ENCODE measurements at regions not wholly inside any gene's neighbourhood (a gene's known extent, or its start where the extent isn't known, plus 50 kb on each side); places are given as distances from the start of the nearest gene placed in this dataset.
A peak's percentile ranks its signal among the peaks of the same experiment; 100 is the strongest.

GRCh38 chr5:164555809-164556208 lies 1050.4 kb downstream of the MAT2B start:
- DNase-seq, result no peak

- DNase-seq, result no peak
Observed at GRCh38 chr5:164560216-164560615, 1054.8 kb downstream of the MAT2B start.

GRCh38 chr5:164561933-164562872 lies 1056.8 kb downstream of the MAT2B start:
- DNase-seq, result no peak

- DNase-seq, result no peak
Observed at GRCh38 chr5:164563370-164563769, 1058.0 kb downstream of the MAT2B start.

GRCh38 chr5:164573397-164573796 lies 1068.0 kb downstream of the MAT2B start:
- no peak for DNase-seq

- no peak for DNase-seq
Observed at GRCh38 chr5:164577201-164577600, 1071.8 kb downstream of the MAT2B start.

GRCh38 chr5:164577742-164578141 lies 1072.3 kb downstream of the MAT2B start:
- DNase-seq, result no peak

- DNase-seq, result no peak
Observed at GRCh38 chr5:164578401-164578800, 1073.0 kb downstream of the MAT2B start.

GRCh38 chr5:164578911-164579310 lies 1073.5 kb downstream of the MAT2B start:
- no peak for DNase-seq

GRCh38 chr5:164580155-164580554 lies 1074.7 kb downstream of the MAT2B start:
- no peak for DNase-seq

GRCh38 chr5:164581889-164582288 lies 1076.5 kb downstream of the MAT2B start:
- DNase-seq, result no peak

GRCh38 chr5:164593982-164594381 lies 1088.6 kb downstream of the MAT2B start:
- DNase-seq, result no peak

GRCh38 chr5:164597293-164597900 lies 1092.0 kb downstream of the MAT2B start:
- peak in 1 of 2 experiments; percentile 43 for DNase-seq

GRCh38 chr5:164600274-164600673 lies 1094.9 kb downstream of the MAT2B start:
- no peak for DNase-seq

GRCh38 chr5:164600929-164601535 lies 1095.6 kb downstream of the MAT2B start:
- DNase-seq, result no peak

GRCh38 chr5:164608507-164608906 lies 1103.1 kb downstream of the MAT2B start:
- DNase-seq, result no peak

- no peak for DNase-seq
Observed at GRCh38 chr5:164610374-164610773, 1105.0 kb downstream of the MAT2B start.

GRCh38 chr5:164614707-164615106 lies 1109.3 kb downstream of the MAT2B start:
- no peak for DNase-seq

GRCh38 chr5:164617290-164617689 lies 1111.9 kb downstream of the MAT2B start:
- no peak for DNase-seq

- DNase-seq, result no peak
Observed at GRCh38 chr5:164627021-164627420, 1121.6 kb downstream of the MAT2B start.

GRCh38 chr5:164636456-164636855 lies 1131.0 kb downstream of the MAT2B start:
- DNase-seq, result no peak

GRCh38 chr5:164637931-164638521 lies 1132.6 kb downstream of the MAT2B start:
- DNase-seq, result no peak

- no peak for DNase-seq
Observed at GRCh38 chr5:164649266-164649665, 1143.8 kb downstream of the MAT2B start.

Measured in NCI-H526 (cell line).